H1 (cell line): ENCODE measurements at regions not wholly inside any gene's neighbourhood (a gene's known extent, or its start where the extent isn't known, plus 50 kb on each side); places are given as distances from the start of the nearest gene placed in this dataset.

Experiments used
- CTCF ChIA-PET: fragments of 300-600 bp; sonication (Branson Sonifier 250); formaldehyde crosslinking; loops from one replicate; lab custom pipeline; 2021; ENCODE audit not compliant: partially characterized antibody; lab: Charles Lee
- POLR2A ChIA-PET: fragments of 300-600 bp; sonication (Branson Sonifier 250); formaldehyde crosslinking; loops from one replicate; lab custom pipeline; 2021; ENCODE audit warnings: inconsistent platforms; ENCODE audit not compliant: partially characterized antibody; lab: Charles Lee
- DNase-seq, 2 experiments: peaks; one replicate each; pipeline versions ENCODE4 v3.0.0 to v3.0.0-alpha.2; 2010 to 2022; ENCODE audit warnings: low spot score in 2 of 2, low read depth in 1 of 2, mixed read lengths in 1 of 2
- FAIRE-seq: peaks from 2 replicates; lab custom pipeline; 2011; peaks lifted over from hg19 to GRCh38; lab: Jason Lieb, UNC
- H2AFZ ChIP-seq: 2 replicates; pipeline ENCODE4 v1.8.1; 2012; ENCODE audit warnings: low read length, inconsistent platforms
- H2AK5ac ChIP-seq: 2 replicates; pipeline ENCODE4 v1.6.1; 2013; ENCODE audit warnings: low read depth, low read length
- H2BK120ac ChIP-seq: replicated peaks from 2 replicates; pipeline ENCODE3; 2013; ENCODE audit warnings: low read depth, low read length, inconsistent platforms
- H2BK12ac ChIP-seq: 2 replicates; pipeline ENCODE4 v1.6.1; 2013; ENCODE audit warnings: low read depth, low read length
- H2BK15ac ChIP-seq: 2 replicates; pipeline ENCODE4 v1.6.1; 2013; ENCODE audit warnings: low read length
- H2BK20ac ChIP-seq: 2 replicates; pipeline ENCODE4 v1.6.1; 2013; ENCODE audit warnings: low read length
- H2BK5ac ChIP-seq: 2 replicates; pipeline ENCODE4 v1.6.1; 2013; ENCODE audit warnings: low read depth, low read length
- H3K14ac ChIP-seq: 2 replicates; pipeline ENCODE4 v1.6.1; 2013; ENCODE audit warnings: inconsistent platforms; ENCODE audit not compliant: insufficient read length
- H3K18ac ChIP-seq: 2 replicates; pipeline ENCODE4 v1.6.1; 2013; ENCODE audit warnings: low read length; ENCODE audit errors: extremely low read depth
- H3K23ac ChIP-seq: 2 replicates; pipeline ENCODE4 v1.6.1; 2013; ENCODE audit warnings: inconsistent platforms; ENCODE audit not compliant: insufficient read length
- H3K23me2 ChIP-seq: 2 replicates; pipeline ENCODE4 v1.6.1; 2013; ENCODE audit warnings: low read depth, low read length
- H3K27ac ChIP-seq: 2 replicates; pipeline ENCODE4 v1.6.1; 2011; ENCODE audit warnings: low read depth, low read length, inconsistent platforms
- H3K27me3 ChIP-seq, 4 experiments: replicated peaks in 1 of 4; 1 replicate in 1 of 4; 2 replicates in 3 of 4; pipeline versions ENCODE4 v1.6.1 to v1.8.1; 2011 to 2013; ENCODE audit warnings: low read length in 3 of 4, mild to moderate bottlenecking in 3 of 4, inconsistent platforms in 2 of 4, mixed read lengths in 2 of 4, moderate library complexity in 1 of 4; ENCODE audit not compliant: control insufficient read depth in 3 of 4, insufficient read depth in 3 of 4; ENCODE audit errors: extremely low read depth in 1 of 4
- H3K36me3 ChIP-seq, 4 experiments: 2 replicates each; pipeline versions ENCODE4 v1.6.1 to v1.8.1; 2011 to 2013; ENCODE audit warnings: mild to moderate bottlenecking in 4 of 4, low read length in 3 of 4, moderate library complexity in 2 of 4, control low read depth in 1 of 4, inconsistent platforms in 1 of 4; ENCODE audit not compliant: insufficient read depth in 4 of 4, control insufficient read depth in 2 of 4
- H3K4ac ChIP-seq: replicated peaks from 2 replicates; pipeline ENCODE3; 2013; ENCODE audit warnings: low read length, low read depth, mixed read lengths, inconsistent platforms; ENCODE audit not compliant: insufficient read length
- H3K4me1 ChIP-seq, 4 experiments: replicated peaks in 1 of 4; 1 replicate in 1 of 4; 2 replicates in 3 of 4; pipeline versions ENCODE4 v1.6.1 to v1.8.1; 2011 to 2013; ENCODE audit warnings: low read length in 3 of 4, inconsistent platforms in 2 of 4, mixed read lengths in 1 of 4; ENCODE audit not compliant: insufficient read depth in 4 of 4, control insufficient read depth in 3 of 4
- H3K4me2 ChIP-seq, 2 experiments: 2 replicates each; pipeline versions ENCODE4 v1.6.1 to v1.8.1; 2011 to 2013; ENCODE audit warnings: low read depth in 2 of 2, low read length in 2 of 2, control low read depth in 1 of 2, inconsistent platforms in 1 of 2, mild to moderate bottlenecking in 1 of 2; ENCODE audit not compliant: insufficient read depth in 1 of 2
- H3K4me3 ChIP-seq, 4 experiments: fragments of 200-600, 300-600 bp in 1 of 4; sonication (generic), shearing (Covaris generic), sonication (Bioruptor Twin) in 1 of 4; 2 replicates each; pipeline versions ENCODE4 v1.5.1 to v1.8.1; 2011 to 2016; ENCODE audit warnings: low read length in 4 of 4, low read depth in 3 of 4, control low read depth in 2 of 4, inconsistent platforms in 2 of 4, mild to moderate bottlenecking in 2 of 4, mixed read lengths in 1 of 4, moderate library complexity in 1 of 4; ENCODE audit not compliant: insufficient read depth in 2 of 4; ENCODE audit errors: extremely low read depth in 1 of 4
- H3K56ac ChIP-seq: replicated peaks from 2 replicates; pipeline ENCODE3; 2013; ENCODE audit warnings: low read depth, mild to moderate bottlenecking, mixed read lengths, low read length, inconsistent platforms; ENCODE audit not compliant: insufficient read length
- H3K79me1 ChIP-seq: 2 replicates; pipeline ENCODE4 v1.6.1; 2013; ENCODE audit warnings: low read depth, low read length, control low read depth
- H3K79me2 ChIP-seq, 2 experiments: 2 replicates each; pipeline versions ENCODE4 v1.6.1 to v1.8.1; 2012 to 2013; ENCODE audit warnings: low read length in 2 of 2, mild to moderate bottlenecking in 2 of 2, inconsistent platforms in 1 of 2; ENCODE audit not compliant: insufficient read depth in 2 of 2, control insufficient read depth in 1 of 2
- H3K9ac ChIP-seq, 4 experiments: replicated peaks in 1 of 4; 1 replicate in 1 of 4; 2 replicates in 3 of 4; pipeline versions ENCODE4 v1.6.1 to v1.8.1; 2011 to 2013; ENCODE audit warnings: low read depth in 3 of 4, low read length in 3 of 4, control low read depth in 2 of 4, mild to moderate bottlenecking in 2 of 4, moderate library complexity in 2 of 4, inconsistent platforms in 1 of 4; ENCODE audit errors: extremely low read depth in 1 of 4
- H3K9me3 ChIP-seq, 2 experiments: 2 replicates each; pipeline versions ENCODE4 v1.6.1 to v1.8.1; 2012 to 2013; ENCODE audit warnings: mild to moderate bottlenecking in 2 of 2, moderate library complexity in 2 of 2, control low read depth in 1 of 2, inconsistent platforms in 1 of 2, low read depth in 1 of 2, low read length in 1 of 2, mixed read lengths in 1 of 2; ENCODE audit not compliant: insufficient read depth in 2 of 2
- H4K20me1 ChIP-seq, 2 experiments: replicated peaks in 1 of 2; 2 replicates each; pipeline versions ENCODE3 to v1.8.1; 2011 to 2013; ENCODE audit warnings: inconsistent platforms in 2 of 2, low read length in 2 of 2, mild to moderate bottlenecking in 1 of 2; ENCODE audit not compliant: insufficient read depth in 2 of 2, control insufficient read depth in 1 of 2
- H4K5ac ChIP-seq: 2 replicates; pipeline ENCODE4 v1.6.1; 2013; ENCODE audit warnings: low read length, low read depth, mixed read lengths, inconsistent platforms; ENCODE audit not compliant: insufficient read length
- H4K8ac ChIP-seq: 2 replicates; pipeline ENCODE4 v1.8.0; 2013; ENCODE audit warnings: mild to moderate bottlenecking, moderate library complexity, low read length, inconsistent platforms; ENCODE audit not compliant: insufficient read depth; ENCODE audit errors: extremely low read depth
- H4K91ac ChIP-seq: replicated peaks from 2 replicates; pipeline ENCODE3; 2013; ENCODE audit warnings: low read length, mixed read lengths, inconsistent platforms; ENCODE audit not compliant: insufficient read length
- CHD1 ChIP-seq: IDR thresholded peaks from 2 replicates; pipeline ENCODE4 v1.6.1; 2012; ENCODE audit warnings: low read depth, low read length, improper control_type of control experiment
- EP300 ChIP-seq, 2 experiments: IDR thresholded peaks; 1 replicate in 1 of 2; 2 replicates in 1 of 2; pipeline ENCODE4 v1.6.1; 2011 to 2012; ENCODE audit warnings: low read depth in 2 of 2, low read length in 2 of 2, mild to moderate bottlenecking in 2 of 2, borderline replicate concordance in 1 of 2, inconsistent platforms in 1 of 2, moderate library complexity in 1 of 2
- HDAC2 ChIP-seq, 2 experiments: fragments of 300-600 bp in 1 of 2; sonication (generic) in 1 of 2; IDR thresholded peaks; 2 replicates each; pipeline ENCODE4 v1.6.1; 2011 to 2012; ENCODE audit warnings: low read depth in 2 of 2, low read length in 2 of 2, mild to moderate bottlenecking in 2 of 2, moderate library complexity in 2 of 2, borderline replicate concordance in 1 of 2, inconsistent platforms in 1 of 2
- HDAC6 ChIP-seq: IDR thresholded peaks from one replicate; pipeline ENCODE4 v1.7.1; 2012; ENCODE audit warnings: low read depth, mild to moderate bottlenecking, inconsistent platforms, low read length, moderate library complexity
- WGBS, 2 experiments: shearing (Covaris generic) in 1 of 2; methylation state at CpG; one replicate each; pipeline versions ENCODE4 v1.1.6 to v1.1.7; 2013 to 2015; ENCODE audit warnings: low lambda C conversion rate in 2 of 2, mixed read lengths in 2 of 2, inconsistent platforms in 1 of 2, low coverage in 1 of 2, missing lambda C conversion rate in 1 of 2; ENCODE audit not compliant: insufficient replicate concordance in 2 of 2, insufficient coverage in 1 of 2, insufficient read length in 1 of 2; ENCODE audit errors: extremely low coverage in 1 of 2, missing lambda C conversion rate in 1 of 2; 5-methylcytosine and 5-hydroxymethylcytosine counted together

DNA sequence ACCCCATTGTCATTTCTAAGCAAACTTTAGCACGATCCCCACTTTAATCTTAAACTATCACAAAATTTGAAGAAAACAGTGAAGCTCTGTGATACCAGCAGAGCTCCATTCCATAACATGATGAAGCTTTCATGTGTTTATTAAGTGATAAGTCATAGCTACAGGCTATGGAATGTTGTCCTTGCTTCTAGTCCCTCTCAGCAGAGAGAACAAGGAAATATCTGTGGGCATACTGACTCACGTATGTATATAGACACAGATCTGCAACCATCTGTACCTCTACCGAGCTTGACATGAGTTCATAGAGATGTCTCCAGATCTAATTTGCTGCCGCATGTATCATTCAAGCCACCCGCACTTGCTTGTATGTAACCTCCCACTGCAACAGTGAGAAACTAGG is 588.9 kb downstream of the ETS1 start:
- Histone ChIP-seq H3K4me3 (no peak overlapping the region), H3K4me1 (no peaks in the 10 kb centered on the region), H3K23ac (no peak overlapping the region), H2AFZ (no peak overlapping the region), H3K18ac (no peak overlapping the region), H2AK5ac (no peak overlapping the region), H4K8ac (no peak overlapping the region), H4K5ac (no peak overlapping the region), H2BK120ac (no peak overlapping the region), H3K9me3 (no peaks in the 10 kb centered on the region), H3K14ac (no peak overlapping the region), H2BK5ac (no peak overlapping the region), H4K91ac (no peak overlapping the region), H3K79me2 (no peaks in the 10 kb centered on the region), H3K4ac (no peak overlapping the region), H2BK12ac (no peak overlapping the region), H3K27me3 (no peaks in the 10 kb centered on the region), H2BK20ac (no peak overlapping the region), H3K23me2 (no peaks in the 10 kb centered on the region), H4K20me1 (no peaks in the 10 kb centered on the region), H2BK15ac (no peak overlapping the region), H3K9ac (no peak overlapping the region), H3K36me3 (no peaks in the 10 kb centered on the region), H3K79me1 (no peaks in the 10 kb centered on the region), H3K4me2 (no peak overlapping the region), H3K27ac (no peak overlapping the region), H3K56ac (no peak overlapping the region)
- DNase-seq = no peak
- ChIA-PET CTCF (interaction anchor here (0.9 kb wide), 1 partner anchor 95 kb away, joined by 3 read pairs; no protein-coding TSS in a partner anchor), POLR2A (no interaction called here)
- FAIRE-seq = no peak
- 97% methylated on average over 5 of the region's 5 CpGs; no CpG with 5 or more reads in 1 of the 2 experiments for WGBS, 2 experiments
- TF ChIP-seq HDAC2 (IDR thresholded peaks at IDR 0.05; ENCODE audit: borderline replicate concordance in 1 of 2, low read depth in 2 of 2, low read length in 2 of 2) = no peak
- TF ChIP-seq HDAC6 = no peak
- TF ChIP-seq CHD1 = no peak
- no peak for TF ChIP-seq EP300 (IDR thresholded peaks at IDR 0.05; ENCODE audit: borderline replicate concordance in 1 of 2, low read depth in 2 of 2, low read length in 2 of 2)
